Activated CD4-positive, alpha-beta T cell treated with anti-CD3 and anti-CD28 coated beads, Interleukin-2, amount 10 ng/mL, durations not matched to agents 7 days and 5 days (primary cell): ENCODE measurements at regions not wholly inside any gene's neighbourhood (a gene's known extent, or its start where the extent isn't known, plus 50 kb on each side); places are given as distances from the start of the nearest gene placed in this dataset.

ENCODE experiments used
- CTCF ChIA-PET: fragments of 350-600 bp; sonication (Branson Sonifier 250); formaldehyde crosslinking; loops from one replicate; lab custom pipeline; 2021; ENCODE audit warnings: antibody characterized with exemption; lab: Charles Lee
- POLR2A ChIA-PET: fragments of 350-600 bp; sonication (Branson Sonifier 250); formaldehyde crosslinking; loops from one replicate; lab custom pipeline; 2021; ENCODE audit warnings: antibody characterized with exemption; lab: Charles Lee
- DNase-seq: peaks from one replicate; pipeline ENCODE4 v3.0.0-alpha.2; 2020
- H3K27ac Mint-ChIP-seq: one replicate; pipeline ENCODE4 v1.8.0; 2021; ENCODE audit warnings: mild to moderate bottlenecking, moderate library complexity, mixed read lengths
- H3K27me3 Mint-ChIP-seq: one replicate; pipeline ENCODE4 v1.8.0; 2021; ENCODE audit warnings: mixed read lengths
- H3K36me3 Mint-ChIP-seq: one replicate; pipeline ENCODE4 v1.8.0; 2021; ENCODE audit warnings: low read depth, mixed read lengths
- H3K4me1 Mint-ChIP-seq: one replicate; pipeline ENCODE4 v1.8.0; 2021; ENCODE audit warnings: mixed read lengths
- H3K4me3 Mint-ChIP-seq: one replicate; pipeline ENCODE4 v1.8.0; 2021; ENCODE audit warnings: mild to moderate bottlenecking, moderate library complexity, mixed read lengths
- H3K9me3 Mint-ChIP-seq: one replicate; pipeline ENCODE4 v1.8.0; 2021; ENCODE audit warnings: mixed read lengths

- ChIA-PET POLR2A (no interaction called here), CTCF (no interaction called here)
- Mint-ChIP-seq H3K4me3 (no peak overlapping the region), H3K4me1 (no peaks in the 10 kb centered on the region), H3K27ac (no peak overlapping the region), H3K36me3 (no peaks in the 10 kb centered on the region), H3K9me3 (no peaks in the 10 kb centered on the region), H3K27me3 (no peaks in the 10 kb centered on the region)
- DNase-seq = no peak
Observed at GRCh38 chr1:218090459-218090858, 194.6 kb upstream of the RRP15 start.

GRCh38 chr1:218101409-218101808 is 183.7 kb upstream of the RRP15 start:
- H3K27ac Mint-ChIP-seq = no peak overlapping the region
- no peaks in the 10 kb centered on the region for H3K4me1 Mint-ChIP-seq
- H3K9me3 Mint-ChIP-seq = peaks cover 8% of the 10 kb centered on the region
- CTCF ChIA-PET = no interaction called here
- DNase-seq = no peak
- no peaks in the 10 kb centered on the region for H3K27me3 Mint-ChIP-seq
- no peaks in the 10 kb centered on the region for H3K36me3 Mint-ChIP-seq
- POLR2A ChIA-PET = no interaction called here
- no peak overlapping the region for H3K4me3 Mint-ChIP-seq

GRCh38 chr1:218108034-218108433 is 177.1 kb upstream of the RRP15 start:
- Mint-ChIP-seq H3K9me3 (no peaks in the 10 kb centered on the region), H3K4me3 (no peak overlapping the region), H3K4me1 (no peaks in the 10 kb centered on the region), H3K27me3 (no peaks in the 10 kb centered on the region), H3K27ac (no peak overlapping the region), H3K36me3 (no peaks in the 10 kb centered on the region)
- POLR2A ChIA-PET = no interaction called here
- no peak for DNase-seq
- CTCF ChIA-PET = no interaction called here

GRCh38 chr1:218112862-218113261 is 172.2 kb upstream of the RRP15 start:
- Mint-ChIP-seq H3K27ac (no peak overlapping the region), H3K27me3 (no peaks in the 10 kb centered on the region), H3K36me3 (no peaks in the 10 kb centered on the region), H3K4me3 (no peak overlapping the region), H3K9me3 (no peaks in the 10 kb centered on the region), H3K4me1 (no peaks in the 10 kb centered on the region)
- POLR2A ChIA-PET = no interaction called here
- CTCF ChIA-PET = no interaction called here
- no peak for DNase-seq

- Mint-ChIP-seq H3K27me3 (no peaks in the 10 kb centered on the region), H3K27ac (no peak overlapping the region), H3K9me3 (no peaks in the 10 kb centered on the region), H3K36me3 (no peaks in the 10 kb centered on the region), H3K4me3 (no peak overlapping the region), H3K4me1 (no peaks in the 10 kb centered on the region)
- POLR2A ChIA-PET = no interaction called here
- DNase-seq = no peak
- CTCF ChIA-PET = no interaction called here
Observed at GRCh38 chr1:218123968-218124367, 161.1 kb upstream of the RRP15 start.

- Mint-ChIP-seq H3K9me3 (peaks cover 2% of the 10 kb centered on the region), H3K36me3 (no peaks in the 10 kb centered on the region), H3K4me1 (no peaks in the 10 kb centered on the region), H3K27me3 (no peaks in the 10 kb centered on the region), H3K27ac (no peak overlapping the region), H3K4me3 (no peak overlapping the region)
- POLR2A ChIA-PET = no interaction called here
- CTCF ChIA-PET = no interaction called here
- no peak for DNase-seq
Observed at GRCh38 chr1:218135371-218135770, 149.7 kb upstream of the RRP15 start.

GRCh38 chr1:218139761-218140160 is 145.3 kb upstream of the RRP15 start:
- Mint-ChIP-seq H3K27me3 (no peaks in the 10 kb centered on the region), H3K4me3 (no peak overlapping the region), H3K27ac (no peak overlapping the region), H3K36me3 (no peaks in the 10 kb centered on the region), H3K4me1 (no peaks in the 10 kb centered on the region), H3K9me3 (no peaks in the 10 kb centered on the region)
- no peak for DNase-seq
- CTCF ChIA-PET = no interaction called here
- POLR2A ChIA-PET = no interaction called here

GRCh38 chr1:218156595-218156994 is 128.5 kb upstream of the RRP15 start:
- peaks cover 21% of the 10 kb centered on the region for H3K27me3 Mint-ChIP-seq
- no peak overlapping the region for H3K27ac Mint-ChIP-seq
- H3K9me3 Mint-ChIP-seq = no peaks in the 10 kb centered on the region
- ChIA-PET POLR2A (no interaction called here), CTCF (no interaction called here)
- no peak overlapping the region for H3K4me3 Mint-ChIP-seq
- no peak for DNase-seq
- H3K36me3 Mint-ChIP-seq = no peaks in the 10 kb centered on the region
- H3K4me1 Mint-ChIP-seq = no peaks in the 10 kb centered on the region

- H3K4me1 Mint-ChIP-seq = peaks cover 16% of the 10 kb centered on the region
- peaks cover 52% of the 10 kb centered on the region for H3K27me3 Mint-ChIP-seq
- ChIA-PET POLR2A (no interaction called here), CTCF (no interaction called here)
- H3K4me3 Mint-ChIP-seq = no peak overlapping the region
- no peak overlapping the region for H3K27ac Mint-ChIP-seq
- H3K36me3 Mint-ChIP-seq = peaks cover 3% of the 10 kb centered on the region
- DNase-seq = no peak
- no peaks in the 10 kb centered on the region for H3K9me3 Mint-ChIP-seq
Observed at GRCh38 chr1:218163371-218163770, 121.7 kb upstream of the RRP15 start.

GRCh38 chr1:218164111-218164929 is 120.8 kb upstream of the RRP15 start:
- Mint-ChIP-seq H3K36me3 (peaks cover 3% of the 10 kb centered on the region), H3K4me1 (peaks cover 16% of the 10 kb centered on the region), H3K9me3 (no peaks in the 10 kb centered on the region), H3K4me3 (peak overlapping the region; percentile 71), H3K27me3 (peaks cover 49% of the 10 kb centered on the region), H3K27ac (no peak overlapping the region)
- ChIA-PET POLR2A (no interaction called here), CTCF (no interaction called here)
- DNase-seq = no peak

- DNase-seq = no peak
- Mint-ChIP-seq H3K4me3 (peak overlapping the region; percentile 60), H3K9me3 (no peaks in the 10 kb centered on the region), H3K27ac (no peak overlapping the region), H3K4me1 (peaks cover 16% of the 10 kb centered on the region), H3K36me3 (peaks cover 3% of the 10 kb centered on the region), H3K27me3 (peaks cover 55% of the 10 kb centered on the region)
- ChIA-PET POLR2A (no interaction called here), CTCF (no interaction called here)
Observed at GRCh38 chr1:218164930-218165700, 120.0 kb upstream of the RRP15 start.

GRCh38 chr1:218165701-218166114 is 119.4 kb upstream of the RRP15 start:
- ChIA-PET POLR2A (no interaction called here), CTCF (no interaction called here)
- peaks cover 55% of the 10 kb centered on the region for H3K27me3 Mint-ChIP-seq
- peaks cover 16% of the 10 kb centered on the region for H3K4me1 Mint-ChIP-seq
- H3K27ac Mint-ChIP-seq = no peak overlapping the region
- no peaks in the 10 kb centered on the region for H3K9me3 Mint-ChIP-seq
- peak overlapping the region; percentile 60 for H3K4me3 Mint-ChIP-seq
- peaks cover 3% of the 10 kb centered on the region for H3K36me3 Mint-ChIP-seq
- DNase-seq = no peak

GRCh38 chr1:218166268-218166945 is 118.7 kb upstream of the RRP15 start:
- no peak overlapping the region for H3K4me3 Mint-ChIP-seq
- no peak overlapping the region for H3K27ac Mint-ChIP-seq
- peaks cover 3% of the 10 kb centered on the region for H3K36me3 Mint-ChIP-seq
- CTCF ChIA-PET = no interaction called here
- peaks cover 57% of the 10 kb centered on the region for H3K27me3 Mint-ChIP-seq
- H3K9me3 Mint-ChIP-seq = no peaks in the 10 kb centered on the region
- peaks cover 16% of the 10 kb centered on the region for H3K4me1 Mint-ChIP-seq
- DNase-seq = no peak
- POLR2A ChIA-PET = no interaction called here
